Medulla oblongata (tissue), 1 donor: ENCODE measurements at regions not wholly inside any gene's neighbourhood (a gene's known extent, or its start where the extent isn't known, plus 50 kb on each side); places are given as distances from the start of the nearest gene placed in this dataset.

Experiments used
- DNase-seq: peaks from one replicate; pipeline ENCODE4 v3.0.0-alpha.2; 2015; ENCODE audit errors: extremely low spot score

DNA sequence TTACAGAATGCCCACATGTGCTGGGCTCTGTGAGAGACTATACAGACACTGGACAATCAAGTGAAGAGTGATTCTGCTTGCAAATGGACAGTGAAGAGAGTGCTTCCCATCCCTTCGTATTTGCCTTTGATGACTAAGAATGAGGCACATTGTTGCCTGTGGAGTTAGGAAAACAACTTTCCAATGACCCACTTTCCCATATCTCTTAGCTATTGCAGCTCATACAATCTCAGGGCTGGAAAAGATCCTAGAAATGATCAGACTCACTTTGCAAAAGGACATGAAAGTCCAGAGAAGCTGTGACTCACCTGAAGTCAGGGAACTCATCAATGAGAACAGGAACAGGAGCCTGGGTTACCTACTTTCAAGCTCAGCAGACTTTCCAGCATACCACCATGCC is 440.5 kb upstream of the TCF4 start:
- DNase-seq, result no peak

DNA sequence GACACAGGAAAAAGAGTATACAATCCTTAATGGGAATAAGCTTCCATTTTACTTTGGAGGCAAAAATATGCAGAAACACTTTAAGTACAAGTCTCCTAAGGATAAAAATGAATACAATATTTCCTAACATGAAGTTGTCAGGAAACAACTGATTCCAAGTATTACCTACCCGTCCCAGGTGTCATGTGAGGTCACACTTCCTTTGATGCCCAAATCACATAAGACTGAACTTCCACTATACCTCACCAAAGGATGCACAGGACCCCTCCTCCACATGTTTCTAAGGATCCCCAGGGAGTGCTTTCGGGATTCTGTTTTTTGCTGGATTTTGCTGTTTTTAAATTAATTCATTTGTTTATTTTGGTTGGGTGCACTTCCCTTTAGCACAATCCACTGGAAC is 438.5 kb upstream of the TCF4 start:
- DNase-seq, result no peak

DNA sequence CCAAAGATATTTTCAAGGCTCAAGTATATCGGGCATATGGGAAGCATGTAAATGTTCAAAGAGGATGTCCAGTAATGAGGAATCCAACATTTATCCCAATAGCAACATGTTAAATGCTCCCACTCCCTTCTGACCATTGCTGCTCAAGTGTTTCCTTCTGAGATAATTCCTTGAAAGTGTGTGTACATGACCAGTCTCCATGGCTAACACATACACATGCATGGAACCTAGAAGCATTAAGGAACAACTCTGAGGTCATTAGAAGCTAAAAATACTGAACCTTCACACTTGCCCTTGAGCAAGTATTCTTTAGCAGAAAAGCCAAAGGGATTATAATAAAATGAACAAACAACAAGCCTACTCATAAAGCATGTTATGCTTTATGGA is 433.8 kb upstream of the TCF4 start:
- no peak for DNase-seq

DNA sequence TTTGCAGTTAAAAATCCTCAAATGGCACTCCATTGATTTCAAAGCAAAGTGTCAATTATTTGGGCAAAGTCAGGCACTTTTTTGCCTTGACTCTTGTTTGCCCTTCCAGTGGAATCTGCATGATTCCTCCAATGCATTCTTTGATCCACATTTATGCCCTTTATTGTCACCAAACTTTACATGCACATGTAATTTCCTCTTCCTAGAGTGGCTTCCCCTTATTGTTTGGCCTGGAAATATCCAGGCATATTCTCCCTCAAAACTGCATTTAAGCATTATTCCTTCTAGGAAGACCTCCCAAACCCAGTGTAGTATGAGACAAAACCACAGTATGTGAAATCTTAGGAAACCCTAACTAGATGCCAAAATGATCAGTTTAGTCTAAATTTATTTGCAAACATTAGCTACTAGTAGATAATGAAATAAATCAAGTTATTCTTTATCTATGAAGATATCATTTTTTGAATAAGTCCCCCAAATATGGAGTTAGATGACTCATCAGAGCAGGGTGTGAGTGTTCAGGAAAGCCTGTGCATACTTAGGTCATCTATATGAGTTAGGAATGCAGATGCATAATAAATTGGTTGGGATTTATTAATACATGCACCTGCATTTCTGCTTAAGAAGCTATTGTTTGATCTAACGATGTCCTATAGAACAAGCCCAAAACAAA is 433.3 kb upstream of the TCF4 start:
- no peak for DNase-seq

DNA sequence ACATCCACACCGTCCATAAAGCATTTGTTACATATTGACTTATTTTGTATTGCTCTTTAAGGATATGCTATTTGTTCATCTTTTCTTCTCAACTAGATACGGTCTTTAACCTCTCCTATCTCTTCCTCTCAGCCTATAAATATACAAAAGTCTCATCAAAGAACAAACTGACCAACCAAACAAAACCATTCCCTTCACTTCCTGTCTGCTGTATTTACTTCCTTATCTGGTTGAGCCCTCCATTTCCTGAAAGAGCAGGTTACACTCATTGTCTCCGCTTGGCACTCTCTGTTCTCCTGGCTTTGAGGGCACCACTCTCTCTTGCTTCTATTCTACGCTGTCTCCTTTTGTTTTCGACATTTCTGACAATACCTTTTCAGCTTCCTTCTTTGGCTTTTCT is 431.9 kb upstream of the TCF4 start:
- no peak for DNase-seq

DNA sequence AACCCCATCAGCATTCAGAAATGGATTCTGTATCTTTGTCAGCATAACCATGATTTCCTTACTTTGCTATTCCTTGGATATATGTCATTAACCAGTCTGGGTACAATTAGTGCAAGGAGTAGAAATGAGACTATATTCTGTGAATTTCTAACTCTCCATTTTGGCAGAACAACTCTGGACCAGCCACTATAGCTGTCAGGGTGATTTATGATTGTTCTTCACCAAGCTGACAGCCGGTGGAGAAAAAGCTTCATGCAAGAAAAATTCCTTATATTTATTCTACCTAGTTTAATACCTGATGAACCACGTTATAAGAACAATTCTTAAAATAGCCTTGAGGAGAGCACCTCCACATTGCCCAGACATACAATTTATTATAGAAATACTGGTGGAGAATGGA is 431.2 kb upstream of the TCF4 start:
- DNase-seq, result no peak

DNA sequence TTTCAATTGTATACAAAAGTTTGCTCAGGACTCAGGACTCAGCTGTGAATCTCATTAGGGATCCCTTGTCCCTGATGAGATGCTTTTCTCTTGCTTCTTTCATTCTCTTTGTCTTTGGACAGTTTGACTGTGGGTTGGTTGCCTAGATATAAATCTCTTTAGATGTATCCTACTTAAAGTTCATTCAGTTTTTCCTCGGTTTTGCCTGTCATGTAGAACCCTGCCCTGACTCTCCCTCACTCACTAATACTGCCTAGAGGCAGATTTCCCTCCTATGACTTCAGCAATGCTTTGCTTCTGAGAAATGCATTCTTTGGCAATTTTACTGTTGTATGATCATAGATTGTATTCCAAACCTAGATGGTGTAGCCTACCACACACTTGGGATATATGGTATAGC is 421.4 kb upstream of the TCF4 start:
- no peak for DNase-seq

DNA sequence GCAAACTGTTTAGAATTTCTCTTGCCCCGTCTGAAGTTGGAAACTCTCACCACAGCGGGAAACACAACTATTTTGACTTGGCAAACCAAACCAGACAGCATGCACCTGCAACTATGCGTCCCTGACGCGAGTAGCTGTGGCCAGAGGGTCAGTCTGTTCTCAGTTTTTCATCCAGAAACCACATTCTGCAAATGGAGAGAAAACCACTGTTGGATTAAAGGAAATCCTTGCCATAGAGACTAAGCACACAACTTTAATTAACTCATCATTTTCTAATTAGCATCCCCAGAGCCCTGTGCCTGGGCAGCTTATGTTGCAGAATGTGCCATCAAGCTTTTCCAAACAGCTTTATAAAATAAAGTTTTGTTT is 415.7 kb upstream of the TCF4 start:
- DNase-seq, result no peak

DNA sequence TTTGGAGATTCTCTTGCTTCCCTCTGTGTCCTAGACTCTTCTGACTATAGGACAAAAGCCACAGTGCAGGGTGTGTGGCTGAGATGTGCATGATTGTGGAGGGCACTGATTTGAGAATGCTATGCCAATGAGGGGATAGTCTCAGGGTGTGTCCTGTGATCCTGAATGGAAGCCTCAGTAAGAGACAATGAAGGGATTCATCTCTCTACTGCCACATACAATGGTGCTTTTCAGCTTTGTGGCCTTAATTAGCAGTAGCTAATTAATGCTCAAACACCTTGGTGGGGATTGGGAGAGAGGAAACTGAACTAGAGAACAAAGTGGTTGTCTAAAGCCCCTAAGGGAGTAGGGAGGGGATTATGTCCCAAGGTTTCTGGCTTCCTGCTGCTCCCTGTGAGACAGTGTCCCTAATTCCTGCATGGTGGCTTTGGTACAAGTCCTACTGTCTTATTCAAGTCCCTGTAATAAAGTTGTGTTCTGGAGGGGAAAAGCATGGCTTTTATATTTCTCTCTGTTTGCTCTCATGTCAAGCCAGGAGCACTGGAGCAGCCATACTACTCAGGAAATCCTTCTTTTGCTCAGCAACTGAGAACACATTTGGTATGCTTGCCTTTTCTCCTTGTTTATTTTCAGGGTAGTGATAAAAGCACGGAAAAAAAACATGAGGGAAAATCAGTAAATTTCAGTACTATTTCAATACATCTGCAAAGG is 415.2 kb upstream of the TCF4 start:
- peak; percentile 70 for DNase-seq

DNA sequence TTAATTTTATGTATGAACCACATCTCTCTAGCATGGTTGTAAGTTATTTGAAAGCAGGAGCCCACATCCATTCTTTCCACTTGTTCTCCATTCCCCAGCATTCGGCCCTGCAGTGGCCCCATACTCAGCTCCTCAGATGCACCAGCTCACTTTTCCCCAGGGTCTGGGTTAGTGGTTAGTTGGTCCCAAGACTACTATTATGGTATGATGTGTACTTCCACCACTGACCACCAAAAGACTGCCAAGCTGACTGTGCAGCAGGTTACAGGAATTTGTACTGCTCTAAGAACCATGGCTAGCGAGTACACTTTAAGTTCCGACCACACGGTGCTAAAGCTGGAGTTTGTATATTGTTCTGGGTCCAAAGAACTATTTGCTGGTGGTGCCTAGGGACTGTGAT is 413.6 kb upstream of the TCF4 start:
- DNase-seq, result no peak

DNA sequence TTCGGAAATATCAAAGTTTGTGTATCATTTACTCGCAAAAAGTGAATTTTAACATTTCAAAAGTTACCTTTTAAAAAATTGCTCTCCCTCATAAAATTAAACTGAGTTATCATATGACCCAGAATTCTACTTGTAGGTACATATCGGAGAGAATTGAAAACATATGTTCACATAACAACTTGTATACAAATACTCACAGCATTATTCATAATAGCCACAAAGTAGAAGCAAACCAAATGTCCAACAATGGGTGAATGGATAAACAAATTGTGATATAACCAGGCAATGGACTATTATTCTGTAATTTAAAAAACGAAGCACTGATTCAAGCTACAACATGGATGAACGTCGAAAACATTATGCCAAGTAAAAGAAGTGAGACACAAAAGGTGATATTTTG is 412.0 kb upstream of the TCF4 start:
- no peak for DNase-seq

DNA sequence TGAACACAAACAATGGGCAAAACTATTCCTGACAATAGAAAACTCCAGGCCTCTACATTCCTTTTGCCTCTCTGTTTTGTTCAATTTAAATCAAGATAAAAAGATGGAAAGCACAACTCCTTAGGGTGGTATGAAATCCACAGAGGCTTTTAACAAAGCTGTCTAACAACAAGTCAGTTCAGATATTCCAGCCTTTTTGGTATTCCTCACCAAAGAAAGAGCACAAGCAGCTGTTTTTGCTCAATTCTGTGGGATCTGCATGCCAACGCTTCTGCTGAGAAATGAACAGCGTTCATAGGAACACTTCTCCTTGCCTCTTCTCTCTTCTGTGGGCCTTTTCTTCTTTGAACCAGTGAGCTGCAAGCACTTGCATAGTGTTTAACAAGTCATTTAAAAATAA is 411.6 kb upstream of the TCF4 start:
- peak; percentile 48 for DNase-seq

DNA sequence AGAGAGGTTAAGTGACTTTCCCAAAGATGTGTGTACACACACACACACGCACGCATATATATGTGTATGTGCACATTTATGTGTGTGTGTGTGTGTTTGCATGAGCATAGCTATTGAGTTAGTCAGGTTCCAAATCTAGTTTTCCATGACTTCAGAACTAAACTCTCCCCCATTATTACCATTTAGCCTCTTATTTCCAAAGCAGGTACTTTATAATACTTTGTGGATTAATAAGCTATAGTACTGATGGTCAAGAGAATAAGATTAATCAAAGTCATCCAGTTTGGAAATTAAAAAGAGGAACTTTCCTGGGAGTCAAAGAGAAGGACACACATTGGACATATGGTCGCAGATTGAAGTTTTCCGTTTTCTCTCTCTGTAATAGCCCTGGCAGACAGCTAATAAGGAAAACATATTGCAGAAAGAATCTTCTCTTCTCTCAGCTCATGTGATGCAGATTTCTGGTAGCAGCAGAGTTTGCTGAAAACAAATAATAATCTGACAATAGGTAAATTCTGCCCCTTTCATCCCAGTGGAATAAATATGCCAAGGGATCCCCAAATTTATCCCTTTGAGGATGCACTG is 410.9 kb upstream of the TCF4 start:
- peak; percentile 27 for DNase-seq

DNA sequence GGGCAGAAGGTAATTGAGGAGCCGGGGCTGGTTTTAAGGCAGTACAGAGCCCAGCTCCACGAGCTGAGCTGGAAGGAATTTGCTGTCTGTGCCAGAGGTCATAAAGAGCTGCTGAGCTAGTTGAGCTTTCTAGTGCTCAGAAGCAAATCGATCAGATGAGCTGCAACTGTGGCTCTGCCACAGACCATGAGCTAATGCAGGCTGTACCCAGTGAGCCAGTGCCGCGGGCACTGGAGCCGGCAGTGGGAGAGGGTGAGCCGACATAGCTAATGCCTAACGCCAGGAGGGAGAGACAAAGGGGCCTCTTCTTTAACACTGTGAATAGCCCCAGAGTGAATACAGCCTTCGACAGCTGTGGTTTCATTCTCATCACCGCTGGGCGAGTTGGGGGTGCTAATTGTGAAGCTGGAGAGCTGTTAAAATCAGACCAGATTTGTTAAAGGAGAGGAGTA is 410.1 kb upstream of the TCF4 start:
- DNase-seq, result peak; percentile 88

DNA sequence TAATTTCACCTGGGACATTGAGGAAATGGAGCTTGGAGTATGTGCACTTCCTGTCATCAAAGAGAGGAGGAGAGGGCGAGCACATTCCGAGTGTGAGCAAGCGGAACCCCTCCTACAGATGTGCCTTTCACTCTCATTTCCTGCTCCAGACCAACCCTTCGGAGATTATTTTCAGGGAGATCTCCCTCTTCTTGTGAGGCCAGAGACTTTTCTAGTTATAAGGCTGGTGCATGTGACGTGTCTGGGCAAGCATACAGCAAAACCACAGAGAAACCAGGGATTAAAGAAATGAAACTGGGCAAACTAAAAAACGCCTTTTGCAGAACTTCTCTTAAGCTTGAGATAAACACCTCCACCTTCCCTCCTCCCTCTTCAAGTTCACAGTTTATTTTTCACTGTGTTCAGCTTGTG is 409.2 kb upstream of the TCF4 start:
- DNase-seq, result peak; percentile 84

DNA sequence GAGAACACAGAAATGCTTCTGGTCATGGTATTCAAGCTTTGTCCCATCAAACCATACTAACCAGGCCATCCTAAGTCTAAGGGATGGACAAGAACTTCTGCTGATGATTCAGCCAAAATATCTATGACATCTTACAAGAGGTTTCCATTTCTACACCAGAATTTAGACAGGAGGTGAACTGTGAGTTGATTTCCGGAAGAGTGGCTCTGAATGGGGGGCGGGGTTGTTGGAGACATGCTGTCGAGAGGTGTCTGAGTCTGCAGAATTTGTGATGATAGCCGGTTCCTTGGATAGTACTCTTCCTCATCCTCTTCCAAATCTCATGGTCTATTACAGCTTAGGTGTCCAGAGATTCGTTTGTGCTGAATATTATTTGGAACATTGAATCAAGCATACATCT is 408.7 kb upstream of the TCF4 start:
- DNase-seq, result no peak

DNA sequence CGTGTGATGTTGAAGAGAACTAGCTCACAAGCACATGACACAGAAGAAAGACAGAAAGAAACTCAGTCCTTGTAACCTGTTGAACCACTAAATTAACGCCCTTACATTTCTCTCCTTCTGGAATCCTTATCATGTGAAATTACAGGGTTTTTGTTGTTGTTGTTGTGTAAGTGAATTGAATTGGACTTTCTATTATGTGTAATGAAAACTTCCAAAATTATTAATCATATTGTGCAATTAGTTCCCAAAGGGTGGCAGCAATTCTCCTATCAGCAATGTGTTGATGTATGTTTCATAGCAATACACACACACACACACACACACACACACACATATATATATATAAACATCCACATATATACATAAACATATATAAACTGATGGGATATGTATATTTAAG is 402.2 kb upstream of the TCF4 start:
- DNase-seq, result no peak

DNA sequence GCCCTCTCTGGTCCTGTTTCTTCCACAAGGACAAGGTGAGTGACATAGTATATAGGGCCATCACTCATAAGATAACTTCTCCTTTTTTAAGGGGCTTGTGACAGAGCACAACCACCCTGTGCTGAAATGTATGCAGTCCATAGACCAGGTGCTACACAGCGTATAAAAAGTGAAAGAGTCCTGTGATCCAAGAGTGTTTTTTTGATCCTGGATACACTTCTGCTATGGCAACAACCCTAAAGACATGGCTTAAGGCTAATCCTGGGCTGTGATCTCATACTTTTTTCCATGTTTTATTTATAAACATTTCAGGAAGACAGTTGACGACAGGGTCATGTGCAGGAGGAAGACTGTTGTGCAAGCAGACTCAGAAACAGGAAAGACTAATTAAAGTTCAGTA is 400.5 kb upstream of the TCF4 start:
- no peak for DNase-seq

DNA sequence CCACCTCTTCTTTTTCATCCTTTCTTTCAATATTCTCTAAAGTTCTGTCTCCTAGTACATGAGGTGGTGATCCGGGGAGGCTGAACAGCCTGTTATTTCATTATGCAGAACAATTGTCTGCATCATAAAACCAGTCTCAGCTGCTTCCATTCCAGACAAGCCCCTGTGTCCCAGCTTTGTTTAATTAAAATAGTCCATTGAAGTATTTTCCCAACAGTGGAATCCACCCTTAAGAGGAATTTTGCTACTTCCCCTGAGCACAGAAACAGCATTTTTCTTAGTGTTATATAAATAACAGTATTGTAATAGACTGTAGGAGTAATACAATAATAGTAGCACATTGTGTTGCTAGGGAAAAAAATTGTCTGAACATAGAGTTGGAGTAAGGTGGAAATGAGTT is 395.4 kb upstream of the TCF4 start:
- DNase-seq, result no peak

DNA sequence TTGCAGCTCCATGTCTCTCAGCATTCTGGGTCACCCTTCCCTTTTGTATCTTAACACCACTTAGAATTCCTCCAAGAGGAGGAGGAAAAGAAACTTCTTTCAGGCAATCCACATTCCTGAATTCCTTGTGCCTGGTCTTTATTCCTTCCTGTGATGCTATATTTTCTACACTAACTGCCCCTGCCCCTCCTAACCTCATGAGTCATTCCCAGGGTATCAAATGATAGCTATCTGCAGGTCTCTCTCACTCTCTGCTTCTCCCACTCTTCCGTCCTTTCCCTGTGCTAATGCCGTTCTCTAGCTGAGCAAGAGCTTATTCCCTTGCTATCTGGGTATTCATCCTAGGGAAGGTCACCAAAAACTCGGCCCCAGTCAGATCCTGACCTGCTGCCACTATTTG is 395.0 kb upstream of the TCF4 start:
- DNase-seq, result no peak

DNA sequence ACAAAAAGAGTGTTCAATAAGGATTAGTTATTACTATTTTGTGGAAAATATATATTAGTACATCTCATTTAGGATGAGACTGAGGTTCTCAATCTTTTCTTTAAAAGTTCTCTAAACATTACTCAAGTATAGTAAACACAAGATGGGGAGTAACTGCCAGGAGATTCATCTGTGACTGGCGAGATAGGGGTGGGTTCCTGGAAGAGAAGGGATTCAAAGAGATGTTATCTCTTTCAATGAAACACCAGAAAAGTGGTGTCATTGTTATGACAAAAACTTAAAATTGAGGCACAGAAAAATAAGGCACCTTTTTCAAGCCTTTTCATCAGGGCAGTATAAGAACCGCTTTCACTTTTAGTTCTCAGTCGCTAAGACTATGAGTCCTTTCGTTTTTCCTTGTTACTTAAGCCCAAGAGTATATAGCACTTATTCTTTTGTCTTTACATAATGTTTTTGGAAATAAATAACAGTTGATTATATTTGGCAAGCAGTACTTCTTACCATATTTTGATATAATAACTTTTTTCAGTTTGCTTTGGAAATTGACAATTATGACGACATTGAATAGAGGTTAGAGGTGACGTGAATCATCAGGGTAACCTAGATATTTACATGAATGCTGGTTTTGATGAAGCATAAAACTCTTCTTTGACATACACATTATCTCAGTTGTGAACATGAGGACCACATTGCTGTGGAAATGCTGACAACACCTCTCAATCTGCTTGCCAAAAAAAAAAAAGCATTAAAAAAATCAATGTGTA is 393.9 kb upstream of the TCF4 start:
- DNase-seq, result no peak

DNA sequence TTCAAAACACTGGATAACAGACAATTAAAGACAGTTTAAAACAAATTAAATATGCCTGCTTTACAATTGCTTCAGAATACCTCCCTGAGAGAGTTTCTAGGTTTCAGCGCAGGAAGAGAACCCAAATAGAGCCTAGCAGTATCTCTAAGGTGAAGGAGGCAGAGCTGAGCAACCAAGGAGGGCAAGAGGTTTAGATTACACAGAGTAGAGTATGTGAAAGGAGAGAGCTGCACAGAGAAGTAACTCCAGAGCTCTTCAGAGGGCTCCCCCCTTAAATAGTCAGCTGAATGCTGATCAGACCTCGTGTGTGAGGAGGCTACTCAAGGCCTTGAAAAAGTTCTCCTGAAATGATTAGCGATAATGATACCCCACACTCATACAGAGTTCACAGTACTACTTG is 386.5 kb upstream of the TCF4 start:
- DNase-seq, result no peak

DNA sequence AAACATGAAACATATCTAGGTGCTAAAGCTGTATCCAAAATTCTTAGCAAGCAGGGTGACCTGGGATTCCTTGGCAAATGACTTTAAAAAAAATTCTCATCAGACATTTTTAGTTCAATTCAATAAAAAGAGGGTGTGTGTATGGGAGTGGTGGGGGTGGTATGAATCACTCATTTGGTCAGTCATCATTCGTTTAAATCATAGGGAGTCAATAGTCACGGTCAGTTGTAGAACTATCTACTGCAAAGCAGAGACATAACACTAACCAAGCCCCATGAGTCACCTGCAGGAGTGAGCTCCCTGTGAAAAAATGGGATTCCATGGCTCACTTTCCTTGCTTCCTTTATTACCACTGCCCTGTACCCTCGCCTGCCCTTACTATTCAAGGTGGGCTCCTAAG is 380.6 kb upstream of the TCF4 start:
- DNase-seq, result no peak
